Naive thymus-derived CD4-positive, alpha-beta T cell (primary cell): ENCODE measurements at regions not wholly inside any gene's neighbourhood (a gene's known extent, or its start where the extent isn't known, plus 50 kb on each side); places are given as distances from the start of the nearest gene placed in this dataset.

Source experiments
- ATAC-seq: fragments of 150-1000 bp; cut with Tn5 transposase; 2 replicates; pipeline ENCODE4 v1.10.0; 2021; ENCODE audit warnings: mild to moderate bottlenecking, moderate library complexity
- CTCF ChIA-PET: fragments of 350-600 bp; sonication (Branson Sonifier 250); formaldehyde crosslinking; loops from one replicate; lab custom pipeline; 2021; ENCODE audit warnings: antibody characterized with exemption; lab: Charles Lee
- POLR2A ChIA-PET: fragments of 350-600 bp; sonication (Branson Sonifier 250); formaldehyde crosslinking; loops from one replicate; lab custom pipeline; 2021; ENCODE audit warnings: antibody characterized with exemption, inconsistent platforms; lab: Charles Lee
- DNase-seq, 9 donors: peaks; one replicate each; pipeline versions ENCODE4 v3.0.0 to v3.0.0-alpha.2; 2020 to 2022; ENCODE audit warnings: mixed read lengths in 1 of 9
- H3K27ac ChIP-seq: one replicate; pipeline ENCODE4 v1.7.0; 2013; ENCODE audit warnings: mild to moderate bottlenecking, low read depth, low read length, moderate library complexity
- H3K27me3 ChIP-seq, 2 donors: one replicate each; pipeline ENCODE4 v1.7.0; 2013; ENCODE audit warnings: low read length in 2 of 2, mild to moderate bottlenecking in 2 of 2, moderate library complexity in 2 of 2; ENCODE audit not compliant: control insufficient read depth in 2 of 2, insufficient read depth in 2 of 2
- H3K36me3 ChIP-seq, 3 experiments: 1 replicate in 2 of 3; 2 replicates in 1 of 3; pipeline ENCODE4 v1.7.0; 2013; ENCODE audit warnings: low read length in 3 of 3, mild to moderate bottlenecking in 3 of 3, moderate library complexity in 1 of 3; ENCODE audit not compliant: insufficient read depth in 3 of 3, control insufficient read depth in 2 of 3
- H3K4me1 ChIP-seq, 2 donors: one replicate each; pipeline ENCODE4 v1.7.0; 2013; ENCODE audit warnings: low read length in 2 of 2, mild to moderate bottlenecking in 2 of 2, moderate library complexity in 1 of 2; ENCODE audit not compliant: control insufficient read depth in 2 of 2, insufficient read depth in 2 of 2
- H3K4me3 ChIP-seq: 2 replicates; pipeline ENCODE4 v1.7.0; 2013; ENCODE audit warnings: mild to moderate bottlenecking, low read length
- H3K9me3 ChIP-seq, 3 experiments: 1 replicate in 2 of 3; 2 replicates in 1 of 3; pipeline ENCODE4 v1.7.0; 2013; ENCODE audit warnings: low read length in 3 of 3; ENCODE audit not compliant: control insufficient read depth in 2 of 3
- H3K27ac Mint-ChIP-seq, 9 donors: one replicate each; pipeline ENCODE4 v1.8.0; 2020 to 2022; ENCODE audit warnings: mixed read lengths in 9 of 9, mild to moderate bottlenecking in 8 of 9, moderate library complexity in 5 of 9, inconsistent platforms in 2 of 9
- H3K27me3 Mint-ChIP-seq, 5 donors: one replicate each; pipeline ENCODE4 v1.8.0; 2021 to 2022; ENCODE audit warnings: mixed read lengths in 5 of 5, mild to moderate bottlenecking in 1 of 5
- H3K36me3 Mint-ChIP-seq, 5 donors: one replicate each; pipeline ENCODE4 v1.8.0; 2020 to 2022; ENCODE audit warnings: mixed read lengths in 5 of 5, mild to moderate bottlenecking in 3 of 5, inconsistent platforms in 1 of 5
- H3K4me1 Mint-ChIP-seq, 7 donors: one replicate each; pipeline ENCODE4 v1.8.0; 2020 to 2022; ENCODE audit warnings: mixed read lengths in 7 of 7, mild to moderate bottlenecking in 3 of 7, inconsistent platforms in 1 of 7
- H3K4me3 Mint-ChIP-seq, 10 donors: one replicate each; pipeline ENCODE4 v1.8.0; 2020 to 2022; ENCODE audit warnings: mild to moderate bottlenecking in 10 of 10, mixed read lengths in 10 of 10, moderate library complexity in 6 of 10, inconsistent platforms in 2 of 10
- H3K9me3 Mint-ChIP-seq, 11 donors: one replicate each; pipeline ENCODE4 v1.8.0; 2020 to 2022; ENCODE audit warnings: mixed read lengths in 11 of 11, mild to moderate bottlenecking in 4 of 11, inconsistent platforms in 1 of 11, moderate library complexity in 1 of 11
- intact Hi-C, 2 donors: fragments of 100-400 bp; cut with micrococcal nuclease; formaldehyde crosslinking; loops; one replicate each; pipeline ENCODE4 v1.15.1; 2023

- H3K27me3 Mint-ChIP-seq, result no peaks in the 10 kb centered on the region
These were observed 81.4 kb downstream of the RERGL start for GRCh38 chr12:18008642-18009041.

GRCh38 chr12:17999174-17999801 lies 90.7 kb downstream of the RERGL start:
- Mint-ChIP-seq H3K4me1 (no peaks in the 10 kb centered on the region), H3K9me3 (peaks cover 0 to 61% (median 22%) of the 10 kb centered on the region in 11 donors), H3K4me3 (no peak overlapping the region), H3K27ac (no peak overlapping the region), H3K27me3 (no peaks in the 10 kb centered on the region), H3K36me3 (peaks cover 0 to 4% (median 0%) of the 10 kb centered on the region in 5 donors)
- Histone ChIP-seq H3K4me1 (no peaks in the 10 kb centered on the region), H3K36me3 (no peaks in the 10 kb centered on the region), H3K4me3 (no peak overlapping the region), H3K9me3 (peaks cover 0 to 18% (median 10%) of the 10 kb centered on the region in 3 experiments), H3K27ac (no peak overlapping the region), H3K27me3 (no peaks in the 10 kb centered on the region)
- ATAC-seq, result no peak
- ChIA-PET POLR2A (no interaction called here), CTCF (no interaction called here)
- intact Hi-C loops, result no loop called here
- DNase-seq, result no peak

More at GRCh38 chr12:18008642-18009041, 81.4 kb downstream of the RERGL start:
- H3K4me1 Mint-ChIP-seq, result no peaks in the 10 kb centered on the region
- H3K4me3 ChIP-seq, result no peak overlapping the region
- no peaks in the 10 kb centered on the region for H3K36me3 Mint-ChIP-seq
- H3K27ac Mint-ChIP-seq, result no peak overlapping the region
- ATAC-seq (no peak), DNase-seq (no peak)
- intact Hi-C loops, result no loop called here
- no peaks in the 10 kb centered on the region for H3K4me1 ChIP-seq
- H3K36me3 ChIP-seq, result no peaks in the 10 kb centered on the region
- no peak overlapping the region for H3K27ac ChIP-seq
- H3K9me3 Mint-ChIP-seq, result peaks cover 1 to 32% (median 7%) of the 10 kb centered on the region in 11 donors
- CTCF ChIA-PET, result no interaction called here
- no peak overlapping the region for H3K4me3 Mint-ChIP-seq
- H3K27me3 ChIP-seq, result no peaks in the 10 kb centered on the region
- H3K9me3 ChIP-seq, result peaks cover 0 to 3% (median 0%) of the 10 kb centered on the region in 3 experiments
- POLR2A ChIA-PET, result no interaction called here

- Histone ChIP-seq H3K27ac (no peak overlapping the region), H3K4me3 (no peak overlapping the region), H3K27me3 (no peaks in the 10 kb centered on the region), H3K36me3 (no peaks in the 10 kb centered on the region), H3K9me3 (no peaks in the 10 kb centered on the region), H3K4me1 (no peaks in the 10 kb centered on the region)
- Mint-ChIP-seq H3K27ac (no peak overlapping the region), H3K36me3 (no peaks in the 10 kb centered on the region), H3K4me1 (no peaks in the 10 kb centered on the region), H3K27me3 (no peaks in the 10 kb centered on the region), H3K9me3 (peaks cover 0 to 5% (median 0%) of the 10 kb centered on the region in 11 donors), H3K4me3 (no peak overlapping the region)
- intact Hi-C loops, result no loop called here
- ChIA-PET POLR2A (no interaction called here), CTCF (interaction anchor here (0.5 kb wide), 1 partner anchor 43 kb away, joined by 3 read pairs; no protein-coding TSS in a partner anchor)
- no peak for ATAC-seq
- no peak for DNase-seq
These were observed 97.9 kb downstream of the RERGL start for GRCh38 chr12:17992002-17992656.

- H3K36me3 Mint-ChIP-seq, result no peaks in the 10 kb centered on the region
- no peaks in the 10 kb centered on the region for H3K9me3 ChIP-seq
- H3K4me1 ChIP-seq, result no peaks in the 10 kb centered on the region
- intact Hi-C loops, result no loop called here
- no peak for DNase-seq
- no peaks in the 10 kb centered on the region for H3K27me3 ChIP-seq
- no peaks in the 10 kb centered on the region for H3K36me3 ChIP-seq
- ATAC-seq, result no peak
- H3K27ac ChIP-seq, result no peak overlapping the region
- peaks cover 0 to 24% (median 3%) of the 10 kb centered on the region in 11 donors for H3K9me3 Mint-ChIP-seq
- no peak overlapping the region for H3K4me3 Mint-ChIP-seq
- H3K4me1 Mint-ChIP-seq, result no peaks in the 10 kb centered on the region
- H3K27me3 Mint-ChIP-seq, result no peaks in the 10 kb centered on the region
- no peak overlapping the region for H3K4me3 ChIP-seq
- ChIA-PET CTCF (no interaction called here), POLR2A (no interaction called here)
- no peak overlapping the region for H3K27ac Mint-ChIP-seq
These were observed 107.4 kb downstream of the RERGL start for GRCh38 chr12:17982556-17982955.

GRCh38 chr12:17976202-17976601 lies 113.8 kb downstream of the RERGL start:
- no peak overlapping the region for H3K27ac ChIP-seq
- H3K36me3 Mint-ChIP-seq, result no peaks in the 10 kb centered on the region
- H3K4me3 ChIP-seq, result no peak overlapping the region
- H3K4me3 Mint-ChIP-seq, result no peak overlapping the region
- H3K9me3 ChIP-seq, result no peaks in the 10 kb centered on the region
- no peaks in the 10 kb centered on the region for H3K4me1 ChIP-seq
- peaks cover 0 to 25% (median 6%) of the 10 kb centered on the region in 11 donors for H3K9me3 Mint-ChIP-seq
- H3K27ac Mint-ChIP-seq, result no peak overlapping the region
- H3K36me3 ChIP-seq, result no peaks in the 10 kb centered on the region
- H3K4me1 Mint-ChIP-seq, result no peaks in the 10 kb centered on the region
- H3K27me3 ChIP-seq, result no peaks in the 10 kb centered on the region
- ChIA-PET CTCF (no interaction called here), POLR2A (no interaction called here)
- intact Hi-C loops, result no loop called here
- ATAC-seq (no peak), DNase-seq (no peak)
- H3K27me3 Mint-ChIP-seq, result no peaks in the 10 kb centered on the region

GRCh38 chr12:17975763-17976162 lies 114.2 kb downstream of the RERGL start:
- Mint-ChIP-seq H3K4me1 (no peaks in the 10 kb centered on the region), H3K9me3 (peaks cover 0 to 25% (median 5%) of the 10 kb centered on the region in 11 donors), H3K27ac (no peak overlapping the region), H3K36me3 (no peaks in the 10 kb centered on the region), H3K27me3 (no peaks in the 10 kb centered on the region), H3K4me3 (no peak overlapping the region)
- ATAC-seq (no peak), DNase-seq (no peak)
- ChIA-PET CTCF (no interaction called here), POLR2A (no interaction called here)
- no peaks in the 10 kb centered on the region for H3K27me3 ChIP-seq
- no peaks in the 10 kb centered on the region for H3K9me3 ChIP-seq
- no peak overlapping the region for H3K4me3 ChIP-seq
- no peaks in the 10 kb centered on the region for H3K4me1 ChIP-seq
- no peak overlapping the region for H3K27ac ChIP-seq
- H3K36me3 ChIP-seq, result no peaks in the 10 kb centered on the region
- intact Hi-C loops, result no loop called here

GRCh38 chr12:17975239-17975638 lies 114.8 kb downstream of the RERGL start:
- Mint-ChIP-seq H3K27ac (no peak overlapping the region), H3K36me3 (no peaks in the 10 kb centered on the region), H3K4me3 (no peak overlapping the region), H3K9me3 (peaks cover 0 to 25% (median 7%) of the 10 kb centered on the region in 11 donors), H3K4me1 (no peaks in the 10 kb centered on the region), H3K27me3 (no peaks in the 10 kb centered on the region)
- Histone ChIP-seq H3K4me1 (no peaks in the 10 kb centered on the region), H3K27ac (no peak overlapping the region), H3K4me3 (no peak overlapping the region), H3K9me3 (no peaks in the 10 kb centered on the region), H3K36me3 (no peaks in the 10 kb centered on the region), H3K27me3 (no peaks in the 10 kb centered on the region)
- ATAC-seq (no peak), DNase-seq (no peak)
- intact Hi-C loops, result no loop called here
- CTCF ChIA-PET, result no interaction called here
- POLR2A ChIA-PET, result no interaction called here
